Neutrophil (primary cell): ENCODE measurements at regions not wholly inside any gene's neighbourhood (a gene's known extent, or its start where the extent isn't known, plus 50 kb on each side); places are given as distances from the start of the nearest gene placed in this dataset.

Experiments
- H3K27ac ChIP-seq: fragments of 200-600 bp; sonication (generic); 2 replicates; pipeline ENCODE4 v1.5.1; 2016; ENCODE audit warnings: mild to moderate bottlenecking, moderate library complexity
- H3K27me3 ChIP-seq: fragments of 200-600 bp; sonication (generic); 2 replicates; pipeline ENCODE4 v1.6.0; 2016; ENCODE audit warnings: mild to moderate bottlenecking
- H3K36me3 ChIP-seq: fragments of 200-600 bp; sonication (generic); 2 replicates; pipeline ENCODE4 v1.5.1; 2017
- H3K4me1 ChIP-seq, 2 experiments: fragments of 200-600 bp in 1 of 2; sonication (generic) in 1 of 2; 1 replicate in 1 of 2; 2 replicates in 1 of 2; pipeline versions ENCODE4 v1.5.1 to v1.6.1; 2013 to 2016; ENCODE audit warnings: low read depth in 1 of 2, low read length in 1 of 2, mild to moderate bottlenecking in 1 of 2, moderate library complexity in 1 of 2; ENCODE audit not compliant: control insufficient read depth in 1 of 2, insufficient read depth in 1 of 2
- H3K4me3 ChIP-seq, 2 experiments: fragments of 200-600 bp in 1 of 2; sonication (generic) in 1 of 2; 1 replicate in 1 of 2; 2 replicates in 1 of 2; pipeline ENCODE4 v1.5.1; 2013 to 2016; ENCODE audit warnings: low read depth in 1 of 2, low read length in 1 of 2, mild to moderate bottlenecking in 1 of 2, moderate library complexity in 1 of 2
- H3K9me3 ChIP-seq: fragments of 200-600 bp; sonication (generic); 2 replicates; pipeline ENCODE4 v1.5.1; 2016
- CTCF ChIP-seq: fragments of 200-600 bp; sonication (generic); IDR thresholded peaks from 2 replicates; pipeline ENCODE4 v1.5.1; 2016; ENCODE audit warnings: antibody characterized with exemption

- H3K36me3 ChIP-seq, result no peaks in the 10 kb centered on the region
- H3K27ac ChIP-seq, result no peak overlapping the region
- no peaks in the 10 kb centered on the region for H3K4me1 ChIP-seq
- no peak overlapping the region for H3K4me3 ChIP-seq
- no peak for TF ChIP-seq CTCF
- H3K27me3 ChIP-seq, result peaks cover 10% of the 10 kb centered on the region
- H3K9me3 ChIP-seq, result no peaks in the 10 kb centered on the region
Observed at GRCh38 chr1:47658161-47658920, 220.5 kb downstream of the FOXD2 start.

GRCh38 chr1:47659146-47659545 is 221.3 kb downstream of the FOXD2 start:
- H3K27ac ChIP-seq, result no peak overlapping the region
- TF ChIP-seq CTCF, result no peak
- no peaks in the 10 kb centered on the region for H3K36me3 ChIP-seq
- H3K9me3 ChIP-seq, result no peaks in the 10 kb centered on the region
- no peaks in the 10 kb centered on the region for H3K4me1 ChIP-seq
- H3K4me3 ChIP-seq, result no peak overlapping the region
- H3K27me3 ChIP-seq, result peaks cover 12% of the 10 kb centered on the region

GRCh38 chr1:47660622-47661021 is 222.8 kb downstream of the FOXD2 start:
- no peak overlapping the region for H3K27ac ChIP-seq
- no peaks in the 10 kb centered on the region for H3K4me1 ChIP-seq
- H3K36me3 ChIP-seq, result no peaks in the 10 kb centered on the region
- H3K4me3 ChIP-seq, result no peak overlapping the region
- no peaks in the 10 kb centered on the region for H3K9me3 ChIP-seq
- H3K27me3 ChIP-seq, result peaks cover 12% of the 10 kb centered on the region
- no peak for TF ChIP-seq CTCF

GRCh38 chr1:47661040-47661439 is 223.2 kb downstream of the FOXD2 start:
- Histone ChIP-seq H3K9me3 (no peaks in the 10 kb centered on the region), H3K36me3 (no peaks in the 10 kb centered on the region), H3K27me3 (peaks cover 12% of the 10 kb centered on the region), H3K27ac (no peak overlapping the region), H3K4me3 (no peak overlapping the region), H3K4me1 (no peaks in the 10 kb centered on the region)
- TF ChIP-seq CTCF, result no peak

- no peaks in the 10 kb centered on the region for H3K9me3 ChIP-seq
- no peaks in the 10 kb centered on the region for H3K36me3 ChIP-seq
- H3K27ac ChIP-seq, result no peak overlapping the region
- H3K27me3 ChIP-seq, result peaks cover 8% of the 10 kb centered on the region
- no peak overlapping the region for H3K4me3 ChIP-seq
- no peaks in the 10 kb centered on the region for H3K4me1 ChIP-seq
- TF ChIP-seq CTCF, result no peak
Observed at GRCh38 chr1:47662068-47662467, 224.2 kb downstream of the FOXD2 start.
